Erythroblast (primary cell): ENCODE measurements at regions not wholly inside any gene's neighbourhood (a gene's known extent, or its start where the extent isn't known, plus 50 kb on each side); places are given as distances from the start of the nearest gene placed in this dataset.

Source experiments
- GATA1 ChIP-seq: IDR thresholded peaks from 2 replicates; pipeline ENCODE4 v1.6.1; 2011; ENCODE audit warnings: low read depth, mild to moderate bottlenecking, control low read depth, low read length, moderate library complexity
- POLR2A ChIP-seq: IDR thresholded peaks from 2 replicates; pipeline ENCODE4 v1.6.1; 2011; ENCODE audit warnings: mild to moderate bottlenecking, low read length

DNA sequence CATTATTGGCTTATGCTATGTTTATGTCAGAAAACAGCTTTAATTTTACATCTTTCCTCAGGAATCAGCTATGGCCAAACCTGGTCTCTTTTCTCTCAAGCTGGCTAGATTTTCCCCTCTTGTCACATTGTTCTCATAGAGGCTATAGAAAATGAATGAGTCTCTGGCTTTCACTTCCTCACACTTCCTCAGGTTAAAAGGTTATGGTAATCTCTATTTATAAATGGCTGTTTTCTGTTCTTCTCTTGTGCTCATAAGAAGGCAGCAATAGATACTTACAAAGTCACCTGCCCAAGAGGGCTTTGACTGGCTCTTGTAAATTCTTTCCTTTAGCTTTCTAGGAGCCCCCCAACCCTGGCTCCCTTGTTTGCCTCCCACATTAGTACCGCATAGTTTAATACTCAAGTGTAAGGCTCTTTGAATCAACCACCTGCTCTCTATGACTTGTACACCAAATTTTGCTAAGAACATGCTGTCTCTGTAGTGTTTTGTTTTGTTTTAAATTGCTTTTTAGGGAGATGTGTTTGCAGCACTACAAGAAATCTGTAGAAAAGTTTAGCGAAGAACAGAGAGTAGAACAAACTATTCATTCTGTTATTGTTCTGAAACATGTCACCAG lies 897.4 kb upstream of the CITED2 start:
- TF ChIP-seq POLR2A (no peak), GATA1 (no peak)
